ENCODE measurements at regions not wholly inside any gene's neighbourhood (a gene's known extent, or its start where the extent isn't known, plus 50 kb on each side); places are given as distances from the start of the nearest gene placed in this dataset.

- H3K27me3 Mint-ChIP-seq (ENCODE audit: low read depth): no peaks in the 10 kb centered on the region
- H3K4me1 Mint-ChIP-seq (ENCODE audit: low read depth): no peaks in the 10 kb centered on the region
- no peaks in the 10 kb centered on the region for H3K36me3 Mint-ChIP-seq (ENCODE audit: low read depth)
- no peak overlapping the region for H3K27ac Mint-ChIP-seq
- no peaks in the 10 kb centered on the region for H3K9me3 Mint-ChIP-seq
- H3K4me3 Mint-ChIP-seq: no peak overlapping the region
Observed at GRCh38 chr10:25661632-25662031, 272.4 kb upstream of the MYO3A start.

- Mint-ChIP-seq H3K4me1 (ENCODE audit: low read depth) (no peaks in the 10 kb centered on the region), H3K36me3 (ENCODE audit: low read depth) (no peaks in the 10 kb centered on the region), H3K27ac (no peak overlapping the region), H3K9me3 (peaks cover 3% of the 10 kb centered on the region), H3K4me3 (no peak overlapping the region), H3K27me3 (ENCODE audit: low read depth) (no peaks in the 10 kb centered on the region)
Observed at GRCh38 chr10:25666276-25666675, 267.8 kb upstream of the MYO3A start.

GRCh38 chr10:25675204-25675603 is 258.8 kb upstream of the MYO3A start:
- Mint-ChIP-seq H3K4me3 (no peak overlapping the region), H3K27me3 (ENCODE audit: low read depth) (no peaks in the 10 kb centered on the region), H3K4me1 (ENCODE audit: low read depth) (no peaks in the 10 kb centered on the region), H3K27ac (no peak overlapping the region), H3K36me3 (ENCODE audit: low read depth) (no peaks in the 10 kb centered on the region), H3K9me3 (peaks cover 10% of the 10 kb centered on the region)

- no peaks in the 10 kb centered on the region for H3K27me3 Mint-ChIP-seq (ENCODE audit: low read depth)
- H3K4me1 Mint-ChIP-seq (ENCODE audit: low read depth): no peaks in the 10 kb centered on the region
- H3K4me3 Mint-ChIP-seq: no peak overlapping the region
- peaks cover 10% of the 10 kb centered on the region for H3K9me3 Mint-ChIP-seq
- H3K36me3 Mint-ChIP-seq (ENCODE audit: low read depth): no peaks in the 10 kb centered on the region
- no peak overlapping the region for H3K27ac Mint-ChIP-seq
Observed at GRCh38 chr10:25675615-25676014, 258.4 kb upstream of the MYO3A start.

GRCh38 chr10:25678220-25678619 is 255.8 kb upstream of the MYO3A start:
- H3K9me3 Mint-ChIP-seq: peaks cover 10% of the 10 kb centered on the region
- no peaks in the 10 kb centered on the region for H3K27me3 Mint-ChIP-seq (ENCODE audit: low read depth)
- no peak overlapping the region for H3K27ac Mint-ChIP-seq
- no peaks in the 10 kb centered on the region for H3K36me3 Mint-ChIP-seq (ENCODE audit: low read depth)
- H3K4me1 Mint-ChIP-seq (ENCODE audit: low read depth): no peaks in the 10 kb centered on the region
- no peak overlapping the region for H3K4me3 Mint-ChIP-seq

- Mint-ChIP-seq H3K4me1 (ENCODE audit: low read depth) (no peaks in the 10 kb centered on the region), H3K9me3 (peaks cover 10% of the 10 kb centered on the region), H3K4me3 (no peak overlapping the region), H3K27me3 (ENCODE audit: low read depth) (no peaks in the 10 kb centered on the region), H3K36me3 (ENCODE audit: low read depth) (no peaks in the 10 kb centered on the region), H3K27ac (no peak overlapping the region)
Observed at GRCh38 chr10:25678666-25679065, 255.4 kb upstream of the MYO3A start.

- Mint-ChIP-seq H3K4me1 (ENCODE audit: low read depth) (no peaks in the 10 kb centered on the region), H3K36me3 (ENCODE audit: low read depth) (no peaks in the 10 kb centered on the region), H3K9me3 (no peaks in the 10 kb centered on the region), H3K27ac (no peak overlapping the region), H3K27me3 (ENCODE audit: low read depth) (no peaks in the 10 kb centered on the region), H3K4me3 (no peak overlapping the region)
Observed at GRCh38 chr10:25682203-25682851, 251.7 kb upstream of the MYO3A start.

- Mint-ChIP-seq H3K4me3 (no peak overlapping the region), H3K27me3 (ENCODE audit: low read depth) (no peaks in the 10 kb centered on the region), H3K36me3 (ENCODE audit: low read depth) (no peaks in the 10 kb centered on the region), H3K9me3 (no peaks in the 10 kb centered on the region), H3K4me1 (ENCODE audit: low read depth) (no peaks in the 10 kb centered on the region), H3K27ac (no peak overlapping the region)
Observed at GRCh38 chr10:25683344-25683743, 250.7 kb upstream of the MYO3A start.

GRCh38 chr10:25687521-25687920 is 246.5 kb upstream of the MYO3A start:
- no peaks in the 10 kb centered on the region for H3K36me3 Mint-ChIP-seq (ENCODE audit: low read depth)
- H3K27me3 Mint-ChIP-seq (ENCODE audit: low read depth): no peaks in the 10 kb centered on the region
- no peak overlapping the region for H3K27ac Mint-ChIP-seq
- no peaks in the 10 kb centered on the region for H3K4me1 Mint-ChIP-seq (ENCODE audit: low read depth)
- no peaks in the 10 kb centered on the region for H3K9me3 Mint-ChIP-seq
- H3K4me3 Mint-ChIP-seq: no peak overlapping the region

- H3K4me1 Mint-ChIP-seq (ENCODE audit: low read depth): no peaks in the 10 kb centered on the region
- no peaks in the 10 kb centered on the region for H3K9me3 Mint-ChIP-seq
- H3K27ac Mint-ChIP-seq: no peak overlapping the region
- H3K36me3 Mint-ChIP-seq (ENCODE audit: low read depth): no peaks in the 10 kb centered on the region
- H3K4me3 Mint-ChIP-seq: no peak overlapping the region
- no peaks in the 10 kb centered on the region for H3K27me3 Mint-ChIP-seq (ENCODE audit: low read depth)
Observed at GRCh38 chr10:25689346-25690100, 244.5 kb upstream of the MYO3A start.

- Mint-ChIP-seq H3K27ac (no peak overlapping the region), H3K36me3 (ENCODE audit: low read depth) (no peaks in the 10 kb centered on the region), H3K4me3 (no peak overlapping the region), H3K4me1 (ENCODE audit: low read depth) (no peaks in the 10 kb centered on the region), H3K9me3 (no peaks in the 10 kb centered on the region), H3K27me3 (ENCODE audit: low read depth) (peaks cover 4% of the 10 kb centered on the region)
Observed at GRCh38 chr10:25692761-25693160, 241.3 kb upstream of the MYO3A start.

- Mint-ChIP-seq H3K27ac (no peak overlapping the region), H3K4me3 (no peak overlapping the region)
Observed at GRCh38 chr10:25694206-25694933, 239.7 kb upstream of the MYO3A start.

GRCh38 chr10:25694971-25695370 is 239.1 kb upstream of the MYO3A start:
- Mint-ChIP-seq H3K4me3 (no peak overlapping the region), H3K27me3 (ENCODE audit: low read depth) (peaks cover 4% of the 10 kb centered on the region), H3K27ac (no peak overlapping the region)

More at GRCh38 chr10:25694206-25694933, 239.7 kb upstream of the MYO3A start:
- no peaks in the 10 kb centered on the region for H3K4me1 Mint-ChIP-seq (ENCODE audit: low read depth)
- H3K9me3 Mint-ChIP-seq: no peaks in the 10 kb centered on the region
- H3K36me3 Mint-ChIP-seq (ENCODE audit: low read depth): no peaks in the 10 kb centered on the region
- H3K27me3 Mint-ChIP-seq (ENCODE audit: low read depth): peaks cover 4% of the 10 kb centered on the region

GRCh38 chr10:25695586-25695985 is 238.4 kb upstream of the MYO3A start:
- no peaks in the 10 kb centered on the region for H3K4me1 Mint-ChIP-seq (ENCODE audit: low read depth)
- H3K27ac Mint-ChIP-seq: no peak overlapping the region
- H3K4me3 Mint-ChIP-seq: no peak overlapping the region
- no peaks in the 10 kb centered on the region for H3K9me3 Mint-ChIP-seq
- H3K27me3 Mint-ChIP-seq (ENCODE audit: low read depth): peaks cover 4% of the 10 kb centered on the region
- no peaks in the 10 kb centered on the region for H3K36me3 Mint-ChIP-seq (ENCODE audit: low read depth)

More at GRCh38 chr10:25694971-25695370, 239.1 kb upstream of the MYO3A start:
- Mint-ChIP-seq H3K36me3 (ENCODE audit: low read depth) (no peaks in the 10 kb centered on the region), H3K9me3 (no peaks in the 10 kb centered on the region), H3K4me1 (ENCODE audit: low read depth) (no peaks in the 10 kb centered on the region)

All from T-helper 1 cell treated with Interleukin-12 subunit alpha and Interleukin-12 subunit beta and Interleukin-4 antibody, amounts not matched to agents 30 μg/mL and 1 μg/mL, for 36 hours (primary cell).